Lower leg skin (tissue), 3 donors: ENCODE measurements at regions not wholly inside any gene's neighbourhood (a gene's known extent, or its start where the extent isn't known, plus 50 kb on each side); places are given as distances from the start of the nearest gene placed in this dataset.

ENCODE experiments used
- CTCF ChIP-seq, 3 donors: fragments of 450-650 bp; IDR thresholded peaks; one replicate each; pipeline ENCODE4 v1.5.1; 2016; ENCODE audit warnings: antibody characterized with exemption in 3 of 3, mild to moderate bottlenecking in 3 of 3, moderate library complexity in 2 of 3
- POLR2A ChIP-seq, 2 donors: fragments of 450-650 bp; IDR thresholded peaks; one replicate each; pipeline ENCODE4 v1.6.1; 2016 to 2017; ENCODE audit warnings: antibody characterized with exemption in 2 of 2, mild to moderate bottlenecking in 1 of 2, moderate library complexity in 1 of 2

- TF ChIP-seq CTCF (IDR thresholded peaks at IDR 0.05) (no peak), POLR2A (IDR thresholded peaks at IDR 0.05) (no peak)
These were observed 69.7 kb downstream of the RFPL4B start for GRCh38 chr6:112416866-112417265.
